KMS-11 (cell line): ENCODE measurements at regions not wholly inside any gene's neighbourhood (a gene's known extent, or its start where the extent isn't known, plus 50 kb on each side); places are given as distances from the start of the nearest gene placed in this dataset.
"Not testable (repeated sequence)": the region's sequence is repeated elsewhere in the genome, so short reads cannot be mapped to it uniquely, and the experiment has no call there.

Experiments
- H2AFZ ChIP-seq: fragments of 200-600 bp; sonication (generic); 2 replicates; pipeline ENCODE4 v1.6.1; 2016; ENCODE audit warnings: antibody characterized with exemption, mixed run types, low read depth
- H3K27ac ChIP-seq: fragments of 200-600 bp; sonication (generic); 2 replicates; pipeline ENCODE4 v1.6.1; 2016; ENCODE audit warnings: mild to moderate bottlenecking, mixed run types
- H3K27me3 ChIP-seq: fragments of 200-600 bp; sonication (generic); 2 replicates; pipeline ENCODE4 v1.6.1; 2017; ENCODE audit warnings: mild to moderate bottlenecking, low read depth, mixed run types, moderate library complexity; ENCODE audit not compliant: insufficient read depth
- H3K36me3 ChIP-seq: fragments of 200-600 bp; sonication (generic); 2 replicates; pipeline ENCODE4 v1.6.1; 2017; ENCODE audit warnings: mild to moderate bottlenecking, mixed run types; ENCODE audit not compliant: insufficient read depth
- H3K4me1 ChIP-seq: fragments of 200-600 bp; sonication (generic); 2 replicates; pipeline ENCODE4 v1.6.1; 2016; ENCODE audit warnings: mild to moderate bottlenecking, low read depth, mixed run types; ENCODE audit not compliant: poor library complexity, severe bottlenecking
- H3K4me2 ChIP-seq: fragments of 200-600 bp; sonication (generic); 2 replicates; pipeline ENCODE4 v1.7.0; 2016; ENCODE audit warnings: mild to moderate bottlenecking, mixed run types
- H3K4me3 ChIP-seq: fragments of 200-600 bp; sonication (generic); IDR thresholded peaks from 2 replicates; pipeline ENCODE4 v1.6.1; 2017; ENCODE audit warnings: low read depth, low read length, mixed read lengths; ENCODE audit not compliant: insufficient read depth
- H3K79me2 ChIP-seq: fragments of 200-600 bp; sonication (generic); 2 replicates; pipeline ENCODE4 v1.6.1; 2016; ENCODE audit warnings: low read depth, mixed run types; ENCODE audit not compliant: insufficient read depth
- H3K9ac ChIP-seq: fragments of 200-600 bp; sonication (generic); 2 replicates; pipeline ENCODE4 v1.6.1; 2016; ENCODE audit warnings: mild to moderate bottlenecking, mixed run types
- H4K20me1 ChIP-seq: fragments of 200-600 bp; sonication (generic); 2 replicates; pipeline ENCODE4 v1.6.1; 2016; ENCODE audit warnings: mild to moderate bottlenecking, mixed run types; ENCODE audit not compliant: insufficient read depth
- TF ChIP-seq, protein P1 (sequence below): fragments of 200-600 bp; sonication (generic); conservative IDR thresholded peaks from 2 replicates; pipeline ENCODE4 v1.6.1; 2017; ENCODE audit warnings: low read depth, mild to moderate bottlenecking, antibody characterized with exemption, low read length, moderate library complexity, mixed read lengths

DNA sequence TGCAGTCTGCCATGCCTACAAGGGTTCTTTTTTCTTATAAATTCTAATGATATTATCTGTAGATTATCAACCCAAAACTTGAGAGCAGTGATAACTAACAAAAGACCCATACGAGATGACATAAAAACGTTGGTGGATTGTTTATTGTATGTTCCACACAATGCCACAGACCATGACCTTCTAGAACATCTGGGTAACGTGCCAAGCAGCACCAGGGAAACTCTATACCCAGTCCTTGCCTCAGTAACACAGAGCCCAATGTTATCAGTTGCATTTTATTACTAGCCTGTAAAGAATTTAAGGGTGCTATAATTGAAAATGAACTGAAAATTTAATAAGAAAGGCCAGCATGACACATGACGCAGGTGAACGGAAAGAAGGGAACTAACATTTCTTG is 99.1 kb upstream of the UGP2 start:
- TF ChIP-seq, protein P1, sequence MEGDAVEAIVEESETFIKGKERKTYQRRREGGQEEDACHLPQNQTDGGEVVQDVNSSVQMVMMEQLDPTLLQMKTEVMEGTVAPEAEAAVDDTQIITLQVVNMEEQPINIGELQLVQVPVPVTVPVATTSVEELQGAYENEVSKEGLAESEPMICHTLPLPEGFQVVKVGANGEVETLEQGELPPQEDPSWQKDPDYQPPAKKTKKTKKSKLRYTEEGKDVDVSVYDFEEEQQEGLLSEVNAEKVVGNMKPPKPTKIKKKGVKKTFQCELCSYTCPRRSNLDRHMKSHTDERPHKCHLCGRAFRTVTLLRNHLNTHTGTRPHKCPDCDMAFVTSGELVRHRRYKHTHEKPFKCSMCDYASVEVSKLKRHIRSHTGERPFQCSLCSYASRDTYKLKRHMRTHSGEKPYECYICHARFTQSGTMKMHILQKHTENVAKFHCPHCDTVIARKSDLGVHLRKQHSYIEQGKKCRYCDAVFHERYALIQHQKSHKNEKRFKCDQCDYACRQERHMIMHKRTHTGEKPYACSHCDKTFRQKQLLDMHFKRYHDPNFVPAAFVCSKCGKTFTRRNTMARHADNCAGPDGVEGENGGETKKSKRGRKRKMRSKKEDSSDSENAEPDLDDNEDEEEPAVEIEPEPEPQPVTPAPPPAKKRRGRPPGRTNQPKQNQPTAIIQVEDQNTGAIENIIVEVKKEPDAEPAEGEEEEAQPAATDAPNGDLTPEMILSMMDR, result no peak
- H2AFZ ChIP-seq, result no peak overlapping the region
- no peak overlapping the region for H3K4me2 ChIP-seq

DNA sequence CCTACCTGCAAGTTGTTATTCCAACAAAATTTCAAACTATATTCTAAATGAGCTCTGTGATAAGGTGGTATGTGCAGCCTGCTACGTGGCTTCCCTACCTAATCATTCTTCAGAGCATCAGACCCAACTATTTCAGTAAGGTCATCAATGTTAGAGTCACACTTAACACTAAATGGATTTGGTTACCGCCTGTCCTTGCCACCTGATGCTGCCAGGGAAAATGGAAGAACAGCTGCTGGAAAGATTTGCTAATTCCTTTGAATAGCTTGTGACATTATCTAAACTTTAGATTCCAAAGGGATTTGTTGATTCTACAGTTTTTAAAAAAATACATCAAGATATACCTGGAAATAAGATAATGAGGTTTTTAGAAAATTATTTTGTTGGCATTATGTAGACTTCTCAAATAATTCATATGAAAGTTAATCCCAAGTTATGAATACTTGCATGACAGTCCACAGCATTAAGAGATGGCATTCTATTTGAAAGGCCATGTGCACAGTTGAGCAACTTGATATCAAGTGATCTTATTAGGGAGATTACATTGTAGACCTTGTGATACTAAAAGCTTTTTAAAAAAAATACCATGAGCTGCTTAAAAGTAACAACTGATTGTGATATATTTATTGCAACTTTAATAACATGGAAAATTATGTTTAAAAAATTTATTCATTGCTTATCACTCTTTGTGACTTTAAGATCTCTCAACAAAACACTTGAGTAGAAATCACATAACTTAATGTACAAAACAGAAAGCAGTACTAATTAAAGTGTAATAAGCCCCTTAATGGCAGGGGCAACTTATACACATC is 98.3 kb upstream of the UGP2 start:
- no peak overlapping the region for H3K27ac ChIP-seq
- H2AFZ ChIP-seq, result no peak overlapping the region
- H3K36me3 ChIP-seq, result no peaks in the 10 kb centered on the region
- no peaks in the 10 kb centered on the region for H3K79me2 ChIP-seq
- H4K20me1 ChIP-seq, result no peaks in the 10 kb centered on the region
- no peak overlapping the region for H3K4me2 ChIP-seq
- peaks cover 6% of the 10 kb centered on the region for H3K4me1 ChIP-seq
- H3K27me3 ChIP-seq, result no peaks in the 10 kb centered on the region
- TF ChIP-seq, protein P1, result no peak
- H3K9ac ChIP-seq, result no peak overlapping the region
- no peak overlapping the region for H3K4me3 ChIP-seq

More for the DNA sequence above, 99.1 kb upstream of the UGP2 start:
- Histone ChIP-seq H3K79me2 (no peaks in the 10 kb centered on the region), H4K20me1 (no peaks in the 10 kb centered on the region), H3K4me1 (peaks cover 6% of the 10 kb centered on the region), H3K27me3 (no peaks in the 10 kb centered on the region), H3K27ac (no peak overlapping the region), H3K4me3 (no peak overlapping the region), H3K36me3 (no peaks in the 10 kb centered on the region), H3K9ac (no peak overlapping the region)

DNA sequence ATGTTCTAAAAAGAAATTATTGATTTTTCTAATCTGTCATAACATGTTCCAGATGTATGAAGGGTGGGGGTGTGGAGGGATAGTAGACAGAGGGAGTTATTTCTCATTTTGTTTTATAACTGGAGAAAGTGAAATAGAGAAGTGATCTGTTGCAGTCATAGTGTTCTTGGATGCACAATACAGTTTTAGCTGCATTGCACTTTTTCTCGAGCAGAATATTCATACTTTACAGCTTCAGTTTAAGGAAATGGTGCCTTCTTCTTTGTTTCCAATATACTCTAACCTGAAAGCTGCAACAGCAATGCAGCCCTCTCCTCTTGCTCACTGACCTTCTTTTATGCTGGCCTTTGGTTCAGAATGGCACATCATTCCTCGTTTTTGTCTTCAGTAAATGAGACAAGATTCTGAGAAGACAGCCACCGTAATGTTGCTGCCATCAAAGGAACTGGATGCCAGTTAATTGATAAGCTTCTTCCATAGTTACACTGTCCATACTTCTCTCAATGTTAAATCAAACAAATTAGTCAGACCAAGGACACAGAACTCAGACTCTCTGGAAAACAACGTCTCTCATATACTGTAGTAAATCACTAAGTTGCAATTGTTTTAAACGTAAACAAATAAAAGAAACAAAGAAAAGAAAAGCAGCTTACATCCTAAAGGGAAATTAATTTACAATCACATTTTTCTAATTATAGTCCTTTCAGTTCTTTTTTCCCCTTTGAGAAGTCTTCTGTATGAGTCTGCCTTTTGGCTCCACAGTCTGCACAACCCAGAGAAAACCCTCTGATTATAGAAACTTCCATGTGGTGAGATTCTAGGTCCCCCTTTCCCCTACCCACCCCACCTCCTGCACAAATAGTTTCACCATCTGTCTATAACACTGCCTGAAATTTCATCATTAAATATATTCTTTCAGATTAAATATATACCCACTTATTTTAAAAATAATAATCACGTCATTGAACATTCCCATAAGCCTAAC is 97.4 kb upstream of the UGP2 start:
- H3K9ac ChIP-seq, result no peak overlapping the region
- no peaks in the 10 kb centered on the region for H3K27me3 ChIP-seq
- no peaks in the 10 kb centered on the region for H3K79me2 ChIP-seq
- TF ChIP-seq, protein P1, result no peak
- no peak overlapping the region for H3K4me2 ChIP-seq
- peaks cover 6% of the 10 kb centered on the region for H3K4me1 ChIP-seq
- H2AFZ ChIP-seq, result no peak overlapping the region
- no peaks in the 10 kb centered on the region for H4K20me1 ChIP-seq
- no peaks in the 10 kb centered on the region for H3K36me3 ChIP-seq
- no peak overlapping the region for H3K27ac ChIP-seq
- H3K4me3 ChIP-seq, result no peak overlapping the region

DNA sequence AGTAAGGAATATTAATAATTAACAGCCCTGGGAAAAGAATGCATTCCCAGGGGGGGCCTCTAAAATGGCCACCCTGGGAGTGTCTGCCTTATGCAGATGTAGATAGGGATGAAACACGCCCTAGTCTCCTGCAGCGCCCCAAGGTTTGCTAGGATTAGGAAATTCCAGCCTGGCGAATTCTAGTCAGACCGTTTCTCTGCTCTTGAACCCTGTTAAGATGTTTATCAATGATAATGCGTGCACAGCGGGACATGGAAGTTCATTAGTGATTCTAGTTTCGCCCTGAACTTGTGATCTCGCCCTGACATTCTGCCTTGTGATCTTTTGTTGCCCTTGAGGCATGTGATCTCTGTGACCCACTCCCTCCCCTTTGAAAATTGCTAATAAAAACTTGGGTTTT is 95.1 kb upstream of the UGP2 start:
- not testable (repeated sequence) for H3K4me3 ChIP-seq, H3K79me2 ChIP-seq, H3K4me1 ChIP-seq, H4K20me1 ChIP-seq, H3K4me2 ChIP-seq, H3K27me3 ChIP-seq, H2AFZ ChIP-seq, H3K27ac ChIP-seq, H3K36me3 ChIP-seq, H3K9ac ChIP-seq
